ENCODE measurements at regions not wholly inside any gene's neighbourhood (a gene's known extent, or its start where the extent isn't known, plus 50 kb on each side); places are given as distances from the start of the nearest gene placed in this dataset.
"Not testable (repeated sequence)": the region's sequence is repeated elsewhere in the genome, so short reads cannot be mapped to it uniquely, and the experiment has no call there.

DNA sequence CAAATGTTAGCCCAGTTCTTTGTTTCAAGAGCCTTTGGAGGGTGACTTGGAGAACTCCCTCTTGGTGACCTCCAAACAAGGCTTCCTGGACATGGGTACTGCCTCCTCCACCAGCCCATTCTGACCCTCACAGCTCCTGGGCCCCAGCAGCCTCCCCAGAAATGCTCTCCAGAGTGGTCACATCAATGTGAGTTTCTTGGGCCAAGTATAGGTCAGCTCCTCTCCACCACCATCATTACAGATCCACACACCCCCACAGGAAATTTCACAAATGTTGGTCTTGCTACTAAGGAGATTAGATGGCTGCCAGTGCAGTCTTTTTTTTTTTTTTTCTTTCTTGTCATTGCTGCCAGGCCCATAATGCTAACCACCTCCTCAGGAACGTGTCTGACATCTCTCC, 410.7 kb downstream of the DTWD2 start:
- Histone ChIP-seq H3K27ac (ENCODE audit: insufficient read length, low read depth, low read length) (no peak overlapping the region), H2BK5ac (ENCODE audit: insufficient read length, low read length) (no peak overlapping the region), H3K4me1 (ENCODE audit: insufficient read depth, low read length) (no peaks in the 10 kb centered on the region), H3K9ac (ENCODE audit: extremely low read depth, insufficient read length, low read length) (no peak overlapping the region), H4K5ac (ENCODE audit: insufficient read length, low read depth, low read length) (no peak overlapping the region), H4K8ac (replicated peaks; ENCODE audit: insufficient read length, low read depth, low read length) (no peak overlapping the region), H2AFZ (ENCODE audit: low read length) (no peak overlapping the region), H2BK20ac (ENCODE audit: low read depth, low read length, poor library complexity, severe bottlenecking) (no peak overlapping the region), H2AK5ac (ENCODE audit: insufficient read length, low read length) (no peak overlapping the region), H3K9me3 (ENCODE audit: control insufficient read depth, low read depth, low read length) (no peaks in the 10 kb centered on the region), H3K56ac (ENCODE audit: insufficient read length, low read depth, low read length) (no peak overlapping the region), H2BK120ac (ENCODE audit: low read depth, low read length, poor library complexity, severe bottlenecking) (no peak overlapping the region), H3K27me3 (ENCODE audit: insufficient read depth, low read length) (no peaks in the 10 kb centered on the region), H4K20me1 (ENCODE audit: control insufficient read depth, insufficient read depth, insufficient read length) (no peaks in the 10 kb centered on the region), H3K23me2 (ENCODE audit: insufficient read length, low read depth, low read length, poor library complexity, severe bottlenecking) (no peaks in the 10 kb centered on the region), H2BK15ac (ENCODE audit: low read depth, low read length) (no peak overlapping the region), H3K14ac (ENCODE audit: insufficient read depth, low read length) (no peak overlapping the region), H2BK12ac (ENCODE audit: insufficient read length, low read depth, low read length) (no peak overlapping the region), H4K91ac (ENCODE audit: insufficient read length, low read depth, low read length) (no peak overlapping the region), H3K18ac (ENCODE audit: insufficient read length, low read depth, low read length) (no peak overlapping the region), H3K4me2 (ENCODE audit: insufficient read depth, insufficient read length, low read length) (no peak overlapping the region), H3K79me2 (ENCODE audit: insufficient read depth, low read length) (no peaks in the 10 kb centered on the region), H3K4ac (ENCODE audit: low read depth, low read length) (no peak overlapping the region), H3K79me1 (ENCODE audit: insufficient read depth, low read depth, low read length, poor library complexity, severe bottlenecking) (no peaks in the 10 kb centered on the region), H3K23ac (ENCODE audit: insufficient read length, low read depth, low read length) (no peak overlapping the region), H3T11ph (ENCODE audit: low read length) (no peak overlapping the region)
- no peak for DNase-seq
- Mint-ChIP-seq H3K27ac (no peak overlapping the region), H3K9me3 (peaks cover 0 to 3% of the 10 kb centered on the region in 2 experiments; a peak in 2 of 5 replicates), H3K27me3 (ENCODE audit: low read depth) (no peaks in the 10 kb centered on the region), H3K4me1 (no peaks in the 10 kb centered on the region), H3K4me3 (no peak overlapping the region), H3K36me3 (ENCODE audit: insufficient read depth in 1 of 3, low read depth in 3 of 3) (no peaks in the 10 kb centered on the region)
- WGBS (ENCODE audit: extremely low coverage, insufficient read length, low lambda C conversion rate), result no CpG with 5 or more reads among the region's 1 CpG
- TF ChIP-seq, protein P1, sequence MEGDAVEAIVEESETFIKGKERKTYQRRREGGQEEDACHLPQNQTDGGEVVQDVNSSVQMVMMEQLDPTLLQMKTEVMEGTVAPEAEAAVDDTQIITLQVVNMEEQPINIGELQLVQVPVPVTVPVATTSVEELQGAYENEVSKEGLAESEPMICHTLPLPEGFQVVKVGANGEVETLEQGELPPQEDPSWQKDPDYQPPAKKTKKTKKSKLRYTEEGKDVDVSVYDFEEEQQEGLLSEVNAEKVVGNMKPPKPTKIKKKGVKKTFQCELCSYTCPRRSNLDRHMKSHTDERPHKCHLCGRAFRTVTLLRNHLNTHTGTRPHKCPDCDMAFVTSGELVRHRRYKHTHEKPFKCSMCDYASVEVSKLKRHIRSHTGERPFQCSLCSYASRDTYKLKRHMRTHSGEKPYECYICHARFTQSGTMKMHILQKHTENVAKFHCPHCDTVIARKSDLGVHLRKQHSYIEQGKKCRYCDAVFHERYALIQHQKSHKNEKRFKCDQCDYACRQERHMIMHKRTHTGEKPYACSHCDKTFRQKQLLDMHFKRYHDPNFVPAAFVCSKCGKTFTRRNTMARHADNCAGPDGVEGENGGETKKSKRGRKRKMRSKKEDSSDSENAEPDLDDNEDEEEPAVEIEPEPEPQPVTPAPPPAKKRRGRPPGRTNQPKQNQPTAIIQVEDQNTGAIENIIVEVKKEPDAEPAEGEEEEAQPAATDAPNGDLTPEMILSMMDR (conservative IDR thresholded peaks at IDR 0.05), result no peak

DNA sequence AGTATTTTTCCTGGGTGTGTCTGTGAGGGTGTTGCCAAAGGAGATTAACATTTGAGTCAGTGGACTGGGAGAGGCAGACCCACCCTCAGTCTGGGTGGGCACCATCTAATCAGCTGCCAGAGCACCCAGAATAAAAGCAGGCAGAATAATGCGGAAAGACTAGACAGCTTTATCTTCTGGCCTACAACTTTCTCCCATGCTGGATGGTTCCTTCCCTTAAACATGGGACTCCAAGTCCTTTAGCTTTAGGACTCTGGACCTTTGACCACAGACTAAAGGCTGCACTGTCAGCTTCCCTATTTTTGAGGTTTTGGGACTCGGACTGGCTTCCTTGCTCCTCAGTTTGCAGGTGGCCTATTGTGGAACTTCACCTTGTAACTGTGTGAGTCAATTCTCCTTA, 418.1 kb downstream of the DTWD2 start:
- not testable (repeated sequence) for H4K91ac ChIP-seq (ENCODE audit: insufficient read length, low read depth, low read length); H3K4ac ChIP-seq (ENCODE audit: low read depth, low read length); H3K79me2 ChIP-seq (ENCODE audit: insufficient read depth, low read length); H2BK5ac ChIP-seq (ENCODE audit: insufficient read length, low read length); H3K27ac ChIP-seq (ENCODE audit: insufficient read length, low read depth, low read length); H3K56ac ChIP-seq (ENCODE audit: insufficient read length, low read depth, low read length); DNase-seq; H2BK20ac ChIP-seq (ENCODE audit: low read depth, low read length, poor library complexity, severe bottlenecking); H3K23me2 ChIP-seq (ENCODE audit: insufficient read length, low read depth, low read length, poor library complexity, severe bottlenecking); H2AK5ac ChIP-seq (ENCODE audit: insufficient read length, low read length); H3K4me1 Mint-ChIP-seq; H3K18ac ChIP-seq (ENCODE audit: insufficient read length, low read depth, low read length); H3K4me3 Mint-ChIP-seq; H4K5ac ChIP-seq (ENCODE audit: insufficient read length, low read depth, low read length); H4K8ac ChIP-seq (replicated peaks; ENCODE audit: insufficient read length, low read depth, low read length); H2BK12ac ChIP-seq (ENCODE audit: insufficient read length, low read depth, low read length); H3K23ac ChIP-seq (ENCODE audit: insufficient read length, low read depth, low read length); H3K27me3 Mint-ChIP-seq (ENCODE audit: low read depth); H2AFZ ChIP-seq (ENCODE audit: low read length); H3K9ac ChIP-seq (ENCODE audit: extremely low read depth, insufficient read length, low read length); H3K79me1 ChIP-seq (ENCODE audit: insufficient read depth, low read depth, low read length, poor library complexity, severe bottlenecking); H3K9me3 Mint-ChIP-seq; H3K4me1 ChIP-seq (ENCODE audit: insufficient read depth, low read length); H3K4me2 ChIP-seq (ENCODE audit: insufficient read depth, insufficient read length, low read length); H2BK120ac ChIP-seq (ENCODE audit: low read depth, low read length, poor library complexity, severe bottlenecking); H3K9me3 ChIP-seq (ENCODE audit: control insufficient read depth, low read depth, low read length); H2BK15ac ChIP-seq (ENCODE audit: low read depth, low read length); H4K20me1 ChIP-seq (ENCODE audit: control insufficient read depth, insufficient read depth, insufficient read length); H3K14ac ChIP-seq (ENCODE audit: insufficient read depth, low read length); H3K36me3 Mint-ChIP-seq (ENCODE audit: insufficient read depth in 1 of 3, low read depth in 3 of 3); H3T11ph ChIP-seq (ENCODE audit: low read length); H3K27me3 ChIP-seq (ENCODE audit: insufficient read depth, low read length)
- H3K27ac Mint-ChIP-seq, result 0 out of 7 replicates have a peak overlapping the region, but pooled peaks of 1 of the 3 experiments have one; percentile 10
- WGBS (ENCODE audit: extremely low coverage, insufficient read length, low lambda C conversion rate), result no CpG with 5 or more reads among the region's 2 CpGs
